SH-SY5Y (cell line): ENCODE measurements at regions not wholly inside any gene's neighbourhood (a gene's known extent, or its start where the extent isn't known, plus 50 kb on each side); places are given as distances from the start of the nearest gene placed in this dataset.

Experiments
- GATA2 ChIP-seq: IDR thresholded peaks from 2 replicates; pipeline ENCODE4 v1.6.1; 2011; ENCODE audit warnings: mild to moderate bottlenecking, low read depth, low read length
- GATA3 ChIP-seq: IDR thresholded peaks from 2 replicates; pipeline ENCODE4 v1.6.1; 2011; ENCODE audit warnings: low read depth, mild to moderate bottlenecking, low read length, moderate library complexity

DNA sequence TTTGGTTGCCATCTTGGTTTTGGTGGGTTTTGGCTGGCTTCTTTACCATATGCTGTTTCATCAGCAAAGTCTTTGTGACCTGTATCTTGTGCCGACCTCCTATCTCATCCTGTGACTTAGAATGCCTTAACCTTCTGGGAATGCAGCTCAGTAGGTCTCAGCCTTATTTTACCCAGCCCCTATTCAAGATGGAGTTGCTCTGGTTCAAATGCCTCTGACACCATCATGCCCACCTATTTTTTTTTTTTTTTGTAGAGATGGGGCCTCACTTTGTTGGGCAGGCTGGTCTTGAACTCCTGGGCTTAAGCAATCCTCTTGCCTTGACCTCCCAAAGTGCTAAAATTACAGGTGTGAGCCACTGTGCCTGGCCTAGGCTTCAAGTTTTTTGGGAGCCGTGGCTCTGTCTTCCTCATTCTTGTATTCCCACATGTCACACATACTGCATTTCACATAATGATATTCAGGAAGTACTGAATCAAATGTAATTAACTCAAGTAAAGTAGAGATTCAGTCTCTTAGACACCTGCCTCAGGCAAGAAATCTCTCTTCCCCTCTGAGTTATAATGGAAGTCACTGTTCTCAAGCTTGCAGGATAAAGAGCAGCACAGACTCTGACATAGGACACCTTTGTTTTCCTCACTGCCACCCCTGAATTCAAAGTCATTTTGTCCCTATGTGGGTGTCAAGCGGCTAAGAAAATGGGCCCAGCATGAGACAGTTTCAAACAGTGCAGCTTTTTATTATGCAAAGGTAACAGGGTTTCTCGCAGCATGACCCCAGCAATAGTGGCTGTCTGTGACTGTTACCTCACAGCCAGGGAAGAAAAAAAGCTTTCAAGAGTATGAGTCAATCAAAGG is 159.0 kb downstream of the PTPN11 start:
- TF ChIP-seq GATA2 (no peak), GATA3 (no peak)
